Neutrophil (primary cell): ENCODE measurements at regions not wholly inside any gene's neighbourhood (a gene's known extent, or its start where the extent isn't known, plus 50 kb on each side); places are given as distances from the start of the nearest gene placed in this dataset.

Experiments used
- H3K27ac ChIP-seq: fragments of 200-600 bp; sonication (generic); 2 replicates; pipeline ENCODE4 v1.5.1; 2016; ENCODE audit warnings: mild to moderate bottlenecking, moderate library complexity
- H3K27me3 ChIP-seq: fragments of 200-600 bp; sonication (generic); 2 replicates; pipeline ENCODE4 v1.6.0; 2016; ENCODE audit warnings: mild to moderate bottlenecking
- H3K36me3 ChIP-seq: fragments of 200-600 bp; sonication (generic); 2 replicates; pipeline ENCODE4 v1.5.1; 2017
- H3K4me1 ChIP-seq, 2 experiments: fragments of 200-600 bp in 1 of 2; sonication (generic) in 1 of 2; 1 replicate in 1 of 2; 2 replicates in 1 of 2; pipeline versions ENCODE4 v1.5.1 to v1.6.1; 2013 to 2016; ENCODE audit warnings: low read depth in 1 of 2, low read length in 1 of 2, mild to moderate bottlenecking in 1 of 2, moderate library complexity in 1 of 2; ENCODE audit not compliant: control insufficient read depth in 1 of 2, insufficient read depth in 1 of 2
- H3K4me3 ChIP-seq, 2 experiments: fragments of 200-600 bp in 1 of 2; sonication (generic) in 1 of 2; 1 replicate in 1 of 2; 2 replicates in 1 of 2; pipeline ENCODE4 v1.5.1; 2013 to 2016; ENCODE audit warnings: low read depth in 1 of 2, low read length in 1 of 2, mild to moderate bottlenecking in 1 of 2, moderate library complexity in 1 of 2
- H3K9me3 ChIP-seq: fragments of 200-600 bp; sonication (generic); 2 replicates; pipeline ENCODE4 v1.5.1; 2016
- TF ChIP-seq, protein P1 (sequence below): fragments of 200-600 bp; sonication (generic); IDR thresholded peaks from 2 replicates; pipeline ENCODE4 v1.5.1; 2016; ENCODE audit warnings: antibody characterized with exemption

DNA sequence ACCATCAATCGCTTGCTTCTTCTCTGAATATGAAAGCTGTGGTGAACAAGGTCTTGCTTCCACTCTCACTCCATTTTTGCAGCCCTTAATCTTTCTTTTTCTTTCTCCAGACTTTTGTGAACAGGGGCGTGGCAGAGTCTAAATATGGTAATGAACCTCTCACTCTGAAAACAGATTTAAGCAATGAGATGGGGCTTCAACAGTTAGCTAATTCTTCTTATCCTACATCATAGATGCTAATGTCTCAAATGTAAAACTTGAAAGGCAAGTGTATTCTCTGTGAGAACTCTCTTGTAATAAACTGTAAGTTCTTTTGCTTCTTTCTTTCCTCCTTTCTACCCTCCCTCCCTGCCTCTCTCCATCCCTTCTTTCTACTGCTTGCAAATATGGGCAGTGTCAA, 106.5 kb upstream of the ANK2 start:
- TF ChIP-seq, protein P1, sequence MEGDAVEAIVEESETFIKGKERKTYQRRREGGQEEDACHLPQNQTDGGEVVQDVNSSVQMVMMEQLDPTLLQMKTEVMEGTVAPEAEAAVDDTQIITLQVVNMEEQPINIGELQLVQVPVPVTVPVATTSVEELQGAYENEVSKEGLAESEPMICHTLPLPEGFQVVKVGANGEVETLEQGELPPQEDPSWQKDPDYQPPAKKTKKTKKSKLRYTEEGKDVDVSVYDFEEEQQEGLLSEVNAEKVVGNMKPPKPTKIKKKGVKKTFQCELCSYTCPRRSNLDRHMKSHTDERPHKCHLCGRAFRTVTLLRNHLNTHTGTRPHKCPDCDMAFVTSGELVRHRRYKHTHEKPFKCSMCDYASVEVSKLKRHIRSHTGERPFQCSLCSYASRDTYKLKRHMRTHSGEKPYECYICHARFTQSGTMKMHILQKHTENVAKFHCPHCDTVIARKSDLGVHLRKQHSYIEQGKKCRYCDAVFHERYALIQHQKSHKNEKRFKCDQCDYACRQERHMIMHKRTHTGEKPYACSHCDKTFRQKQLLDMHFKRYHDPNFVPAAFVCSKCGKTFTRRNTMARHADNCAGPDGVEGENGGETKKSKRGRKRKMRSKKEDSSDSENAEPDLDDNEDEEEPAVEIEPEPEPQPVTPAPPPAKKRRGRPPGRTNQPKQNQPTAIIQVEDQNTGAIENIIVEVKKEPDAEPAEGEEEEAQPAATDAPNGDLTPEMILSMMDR = no peak
- H3K27ac ChIP-seq = no peak overlapping the region
- H3K4me1 ChIP-seq = no peaks in the 10 kb centered on the region
- no peaks in the 10 kb centered on the region for H3K9me3 ChIP-seq
- H3K36me3 ChIP-seq = no peaks in the 10 kb centered on the region
- H3K4me3 ChIP-seq = no peak overlapping the region
- H3K27me3 ChIP-seq = peaks cover 23% of the 10 kb centered on the region

DNA sequence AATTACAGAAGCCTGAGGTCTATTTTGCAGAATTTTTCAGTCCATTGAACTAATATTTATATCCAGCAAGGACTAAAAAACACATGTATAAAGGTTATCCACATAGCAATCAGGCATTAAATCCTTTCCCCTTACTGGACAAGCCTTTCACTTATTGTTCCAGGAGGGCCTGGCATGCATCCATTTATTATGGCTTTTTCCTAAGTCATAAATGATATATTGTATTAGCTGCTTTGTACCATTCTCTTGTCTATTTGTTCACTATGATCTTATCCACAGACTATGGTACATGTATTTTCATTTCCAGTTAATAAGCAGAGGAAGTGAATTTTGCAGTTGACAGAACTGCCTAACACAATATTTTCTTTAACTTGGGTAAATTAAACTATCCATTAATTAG, 105.4 kb upstream of the ANK2 start:
- Histone ChIP-seq H3K4me1 (no peaks in the 10 kb centered on the region), H3K4me3 (no peak overlapping the region), H3K27ac (no peak overlapping the region), H3K9me3 (no peaks in the 10 kb centered on the region), H3K27me3 (peaks cover 23% of the 10 kb centered on the region), H3K36me3 (no peaks in the 10 kb centered on the region)
- TF ChIP-seq, protein P1 = no peak

DNA sequence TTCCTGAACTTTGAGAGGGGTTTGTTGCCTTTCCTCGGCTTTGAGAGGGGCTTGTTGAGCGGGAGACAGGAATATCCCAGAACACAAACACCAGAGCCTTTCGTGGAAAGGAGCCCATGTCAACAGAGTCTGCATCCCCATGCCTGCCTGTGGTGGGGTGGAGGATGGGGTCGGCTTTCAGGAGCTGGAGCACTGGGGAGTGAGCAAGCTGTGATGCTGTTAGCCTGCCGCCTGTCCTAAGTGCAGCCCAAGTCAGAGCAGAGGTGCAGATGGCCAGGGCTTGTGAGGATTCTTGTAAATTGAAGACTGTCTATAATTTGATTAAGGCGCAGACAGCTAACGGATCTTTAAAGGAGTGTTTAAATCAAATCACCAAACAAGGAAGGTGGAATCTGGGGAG, 103.3 kb upstream of the ANK2 start:
- H3K27me3 ChIP-seq = peaks cover 23% of the 10 kb centered on the region
- TF ChIP-seq, protein P1 = no peak
- no peaks in the 10 kb centered on the region for H3K9me3 ChIP-seq
- no peak overlapping the region for H3K4me3 ChIP-seq
- no peaks in the 10 kb centered on the region for H3K4me1 ChIP-seq
- H3K36me3 ChIP-seq = no peaks in the 10 kb centered on the region
- no peak overlapping the region for H3K27ac ChIP-seq

DNA sequence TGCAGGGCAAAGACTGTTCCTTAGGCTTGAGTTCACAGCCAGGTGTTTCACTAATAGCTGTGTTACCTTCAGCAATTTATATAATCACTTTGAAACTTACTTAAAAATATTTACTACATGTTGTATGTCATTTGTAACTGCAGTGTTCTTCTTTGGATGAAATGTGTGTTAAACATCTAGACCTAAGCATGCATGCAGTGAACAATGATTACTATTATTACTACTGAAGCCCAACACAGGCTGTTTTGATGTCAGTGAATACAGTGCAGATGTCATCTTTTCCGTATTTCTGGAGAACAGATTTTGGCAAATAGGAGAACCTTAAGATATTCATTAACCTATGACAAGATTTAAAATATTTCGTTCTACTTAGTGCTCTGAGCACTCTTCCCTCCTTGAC, 101.8 kb upstream of the ANK2 start:
- H3K4me1 ChIP-seq = no peaks in the 10 kb centered on the region
- TF ChIP-seq, protein P1 = no peak
- no peaks in the 10 kb centered on the region for H3K36me3 ChIP-seq
- H3K9me3 ChIP-seq = no peaks in the 10 kb centered on the region
- no peak overlapping the region for H3K27ac ChIP-seq
- H3K27me3 ChIP-seq = peaks cover 23% of the 10 kb centered on the region
- no peak overlapping the region for H3K4me3 ChIP-seq

DNA sequence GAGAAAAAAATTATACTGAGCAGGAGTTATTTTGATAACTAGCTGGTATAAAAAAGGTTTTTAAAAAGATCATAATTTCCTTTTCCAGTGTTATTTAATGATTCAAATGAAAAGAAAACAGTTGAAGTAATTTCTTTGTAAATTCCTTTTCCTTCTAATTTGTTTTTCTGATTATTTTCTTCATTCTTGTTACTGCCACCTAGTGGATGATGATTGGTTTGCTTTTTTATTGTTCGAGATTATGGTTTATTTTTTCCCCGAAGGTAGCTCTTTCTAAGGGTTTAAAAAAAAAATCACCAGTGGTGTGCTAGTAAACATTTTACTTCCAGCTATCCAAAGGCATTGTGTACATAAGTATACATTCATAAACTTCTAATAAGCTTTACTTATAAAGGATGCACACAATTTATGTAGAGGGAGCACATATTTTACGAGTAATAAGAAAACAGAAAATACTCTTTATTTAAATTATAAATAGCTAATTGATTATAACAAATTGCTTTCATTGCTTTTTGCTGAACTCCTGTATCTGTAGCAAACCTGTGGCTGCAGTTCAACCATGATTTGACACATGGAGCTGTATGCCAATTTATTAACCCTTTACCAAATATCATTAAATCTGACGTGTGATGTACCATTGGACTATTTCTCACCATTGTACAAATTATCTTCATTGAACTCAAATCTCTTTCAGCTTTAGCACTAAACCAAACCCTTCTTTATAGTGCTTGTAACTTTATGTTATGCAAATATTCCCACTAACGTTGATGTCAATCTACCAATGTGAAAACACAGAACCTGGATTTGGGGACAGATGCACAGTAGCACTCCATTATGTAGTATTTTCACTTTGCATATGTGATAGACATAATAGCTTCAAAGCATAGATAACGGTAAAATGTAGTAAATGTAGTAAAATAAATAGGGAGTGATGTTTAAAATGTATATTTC, 97.8 kb upstream of the ANK2 start:
- no peaks in the 10 kb centered on the region for H3K9me3 ChIP-seq
- TF ChIP-seq, protein P1 = no peak
- no peak overlapping the region for H3K27ac ChIP-seq
- H3K4me1 ChIP-seq = no peaks in the 10 kb centered on the region
- H3K4me3 ChIP-seq = no peak overlapping the region
- no peaks in the 10 kb centered on the region for H3K36me3 ChIP-seq
- H3K27me3 ChIP-seq = no peaks in the 10 kb centered on the region
